ENCODE measurements at regions not wholly inside any gene's neighbourhood (a gene's known extent, or its start where the extent isn't known, plus 50 kb on each side); places are given as distances from the start of the nearest gene placed in this dataset.

- no peak for TF ChIP-seq ZBTB43 (CRISPR knock-in tag; conservative IDR thresholded peaks at IDR 0.05)
These were observed 243.3 kb downstream of the HLX start (continued) for GRCh38 chr1:221122501-221122900.

GRCh38 chr1:221125976-221126375, 246.7 kb downstream of the HLX start:
- Histone ChIP-seq H3K4me3 (replicated peaks in 1 of 3; ENCODE audit: insufficient read depth in 1 of 3, low read depth in 2 of 3, low read length in 3 of 3) (no peak overlapping the region), H3K4me2 (ENCODE audit: low read depth, low read length) (no peak overlapping the region), H3K36me3 (replicated peaks in 1 of 2; ENCODE audit: control insufficient read depth in 1 of 2, insufficient read depth in 2 of 2, low read length in 2 of 2) (no peaks in the 10 kb centered on the region), H3K27me3 (ENCODE audit: control insufficient read depth in 1 of 2, insufficient read depth in 2 of 2, low read length in 2 of 2) (no peaks in the 10 kb centered on the region; a peak in 1 of 5 replicates), H3K27ac (ENCODE audit: extremely low read length, insufficient read depth, low read length) (no peak overlapping the region), H4K20me1 (ENCODE audit: insufficient read depth, low read length) (no peaks in the 10 kb centered on the region), H3K9me3 (ENCODE audit: low read length) (no peaks in the 10 kb centered on the region), H2AFZ (ENCODE audit: low read length) (no peak overlapping the region), H3K9ac (ENCODE audit: insufficient read depth, low read depth, low read length) (no peak overlapping the region), H3K4me1 (ENCODE audit: insufficient read depth, low read length) (no peaks in the 10 kb centered on the region), H3K79me2 (ENCODE audit: insufficient read depth, low read length) (no peaks in the 10 kb centered on the region)
- intact Hi-C loops (cut with micrococcal nuclease; ENCODE audit: unreplicated experiment) (no loop called here), in situ Hi-C loops (cut with HindIII; ENCODE audit: extremely low pct_ligation_motif_present, low pct_unique_long_range_greater_than_20kb) (no loop called here)
- DNase-seq (ENCODE audit: low spot score) (no peak), FAIRE-seq (no peak), ATAC-seq (no peak)
- 18% methylated on average over 5 of the region's 5 CpGs for WGBS (ENCODE audit: low lambda C conversion rate)
- no peak for TF ChIP-seq CSRNP1 (CRISPR knock-in tag; IDR thresholded peaks at IDR 0.05)
- no peak for TF ChIP-seq GFI1 (CRISPR knock-in tag; IDR thresholded peaks at IDR 0.05; ENCODE audit: borderline replicate concordance)
- no peak for TF ChIP-seq ZUFSP (CRISPR knock-in tag; IDR thresholded peaks at IDR 0.05; ENCODE audit: borderline replicate concordance)
- no peak for TF ChIP-seq RAD51 (IDR thresholded peaks at IDR 0.05; ENCODE audit: borderline replicate concordance)
- TF ChIP-seq PLRG1 (conservative IDR thresholded peaks at IDR 0.05): no peak
- TF ChIP-seq KMT2B (CRISPR knock-in tag; IDR thresholded peaks at IDR 0.05): no peak
- no peak for TF ChIP-seq BRF2 (CRISPR knock-in tag; IDR thresholded peaks at IDR 0.05)
- TF ChIP-seq SP2 (CRISPR knock-in tag; IDR thresholded peaks at IDR 0.05): no peak
- TF ChIP-seq ZNF775 (CRISPR knock-in tag; IDR thresholded peaks at IDR 0.05; ENCODE audit: borderline replicate concordance): no peak
- no peak for TF ChIP-seq ZNF510 (CRISPR knock-in tag; IDR thresholded peaks at IDR 0.05; ENCODE audit: low read depth)
- TF ChIP-seq NFE2L2 (IDR thresholded peaks at IDR 0.05; ENCODE audit: low read length): no peak
- CTCF ChIA-PET (ENCODE audit: low intra/inter-chr PET ratio, low total read pairs): no interaction called here
- POLR2A ChIA-PET: no interaction called here
- no TSS peak for BruUV-seq (replicated peaks)

Data from HepG2 (cell line).